HG02759 (cell line): ENCODE measurements at regions not wholly inside any gene's neighbourhood (a gene's known extent, or its start where the extent isn't known, plus 50 kb on each side); places are given as distances from the start of the nearest gene placed in this dataset.
"Not testable (repeated sequence)": the region's sequence is repeated elsewhere in the genome, so short reads cannot be mapped to it uniquely, and the experiment has no call there.

Source experiments
- ATAC-seq: cut with Tn5 transposase; IDR thresholded peaks from one replicate; pipeline ENCODE4 v1.9.1; 2021; ENCODE audit warnings: mild to moderate bottlenecking, moderate library complexity; ENCODE audit not compliant: unreplicated experiment

- ATAC-seq: no peak
These were observed 66.2 kb downstream of the SC5D start for GRCh38 chr11:121358760-121359159.

DNA sequence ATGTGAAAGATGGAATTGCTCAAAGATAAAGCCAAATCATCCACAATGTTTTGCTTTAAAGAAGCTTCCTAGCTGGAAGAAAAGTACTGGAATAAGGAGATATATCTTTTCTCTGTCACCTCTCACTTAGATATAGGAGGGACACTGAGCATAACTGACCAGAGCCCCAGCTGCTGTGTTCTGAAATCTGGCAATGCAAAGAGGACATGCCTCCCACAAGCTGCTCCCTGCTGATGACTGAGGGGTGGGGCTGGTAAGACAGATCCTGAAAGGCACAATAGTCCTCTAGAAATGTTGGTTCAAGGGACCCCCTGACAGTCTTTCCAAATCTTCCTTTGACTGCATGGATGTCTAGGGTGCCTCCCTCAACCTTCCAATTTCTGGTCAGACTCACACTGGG, 67.0 kb downstream of the SC5D start:
- ATAC-seq: no peak

DNA sequence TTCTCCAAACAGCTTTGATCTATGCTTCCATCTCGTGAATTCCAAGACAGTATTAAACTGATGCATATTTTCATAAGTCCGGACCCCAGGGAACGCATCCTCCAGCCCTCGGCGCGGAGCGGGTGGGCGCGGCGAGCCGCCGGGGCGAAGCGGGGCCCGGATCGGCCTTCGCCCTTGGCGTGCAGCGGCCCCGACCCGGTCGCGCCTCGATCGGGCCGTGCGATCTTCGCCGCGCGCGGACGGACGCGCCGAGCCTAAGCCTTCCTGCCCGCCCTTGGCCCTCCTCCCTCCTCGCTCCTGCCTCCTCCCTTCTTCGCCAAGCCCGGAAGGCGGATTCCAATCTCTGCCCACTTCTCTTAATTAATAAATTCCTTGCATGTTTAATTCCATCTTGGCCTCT, 70.4 kb downstream of the SC5D start:
- ATAC-seq: not testable (repeated sequence)

DNA sequence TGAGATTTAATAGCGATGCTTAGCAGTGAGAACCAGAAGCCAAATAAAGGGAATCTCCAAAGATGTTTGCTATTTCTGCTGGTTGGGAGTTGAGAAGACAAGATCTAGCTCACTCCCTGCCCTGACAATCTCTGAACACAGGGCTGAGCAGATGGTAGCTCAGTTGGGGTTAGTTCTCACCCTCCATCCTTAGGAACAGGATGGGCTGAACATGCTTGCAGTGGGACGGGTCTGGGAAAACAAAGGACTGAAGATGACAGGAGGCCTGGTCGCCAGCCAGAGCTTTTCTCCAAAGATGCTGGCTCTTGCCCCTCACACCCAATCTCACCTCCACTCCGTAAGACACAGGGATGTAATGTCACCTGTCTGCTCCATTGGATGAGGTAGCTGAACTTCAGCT, 72.7 kb downstream of the SC5D start:
- ATAC-seq: no peak

GRCh38 chr11:121366038-121366437, 73.5 kb downstream of the SC5D start:
- no peak for ATAC-seq

DNA sequence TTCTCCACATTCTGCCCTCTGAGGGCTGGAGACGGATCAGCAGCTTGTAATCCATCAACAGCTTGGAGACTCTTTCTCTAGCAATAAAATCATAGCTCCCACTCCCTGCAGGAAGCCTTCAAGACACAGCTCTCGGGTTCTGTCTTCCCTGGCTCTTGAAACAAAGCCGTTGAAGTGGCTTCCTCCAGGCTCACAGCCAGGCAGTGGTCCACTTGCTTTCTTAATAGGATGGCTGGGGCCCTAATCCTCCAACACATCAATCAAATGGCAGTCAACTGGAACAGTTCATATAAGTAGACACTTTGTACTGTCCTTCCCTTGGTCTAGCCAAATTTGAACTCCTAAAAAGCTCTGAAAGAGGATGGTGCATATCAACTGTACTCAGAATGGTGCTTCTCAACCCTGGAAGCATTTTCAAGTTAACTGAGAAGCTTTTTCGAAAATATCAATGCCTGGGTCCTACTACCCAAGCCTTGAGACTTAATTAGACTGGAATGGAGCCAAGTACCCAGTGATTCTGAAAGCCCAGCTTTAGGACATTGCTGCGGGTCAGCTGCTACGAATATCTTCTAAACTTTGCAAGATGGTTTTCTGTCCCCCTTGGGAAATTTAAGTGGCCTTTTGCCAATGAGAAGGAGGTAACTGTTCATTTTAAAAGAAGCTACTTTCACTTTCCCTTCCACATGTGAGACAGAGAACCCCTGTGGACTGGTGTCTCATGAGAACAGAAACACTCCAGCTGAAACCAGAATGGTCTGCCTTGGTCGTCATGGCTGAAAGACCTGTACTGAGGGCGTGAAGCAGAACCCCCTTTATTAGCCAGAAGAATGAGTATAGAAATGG, 74.7 kb downstream of the SC5D start:
- ATAC-seq: peak; percentile 92

- ATAC-seq: no peak
These were observed 75.3 kb downstream of the SC5D start for GRCh38 chr11:121367844-121368225.

GRCh38 chr11:121368364-121369240, 76.0 kb downstream of the SC5D start:
- no peak for ATAC-seq

GRCh38 chr11:121369366-121369765, 76.8 kb downstream of the SC5D start:
- ATAC-seq: no peak

DNA sequence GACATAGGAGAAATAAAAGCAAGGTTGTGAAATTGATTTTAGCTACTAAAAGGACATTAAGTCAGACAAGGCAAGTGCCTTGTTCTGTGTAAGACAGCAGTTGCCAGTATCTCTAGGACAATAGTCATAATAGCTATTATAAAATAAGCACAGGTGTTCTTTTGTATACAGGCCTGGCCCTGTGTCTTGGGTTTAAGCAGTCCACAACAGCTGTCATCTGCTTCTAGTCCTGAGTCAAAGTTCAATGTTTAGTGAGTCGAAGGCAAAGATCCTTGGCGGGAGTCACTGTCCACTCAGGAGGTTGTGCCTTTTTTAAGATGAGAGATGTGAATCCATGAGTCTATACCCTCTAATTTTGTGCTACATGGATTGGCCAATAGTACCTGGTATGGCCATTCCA, 79.5 kb downstream of the SC5D start:
- no peak for ATAC-seq

DNA sequence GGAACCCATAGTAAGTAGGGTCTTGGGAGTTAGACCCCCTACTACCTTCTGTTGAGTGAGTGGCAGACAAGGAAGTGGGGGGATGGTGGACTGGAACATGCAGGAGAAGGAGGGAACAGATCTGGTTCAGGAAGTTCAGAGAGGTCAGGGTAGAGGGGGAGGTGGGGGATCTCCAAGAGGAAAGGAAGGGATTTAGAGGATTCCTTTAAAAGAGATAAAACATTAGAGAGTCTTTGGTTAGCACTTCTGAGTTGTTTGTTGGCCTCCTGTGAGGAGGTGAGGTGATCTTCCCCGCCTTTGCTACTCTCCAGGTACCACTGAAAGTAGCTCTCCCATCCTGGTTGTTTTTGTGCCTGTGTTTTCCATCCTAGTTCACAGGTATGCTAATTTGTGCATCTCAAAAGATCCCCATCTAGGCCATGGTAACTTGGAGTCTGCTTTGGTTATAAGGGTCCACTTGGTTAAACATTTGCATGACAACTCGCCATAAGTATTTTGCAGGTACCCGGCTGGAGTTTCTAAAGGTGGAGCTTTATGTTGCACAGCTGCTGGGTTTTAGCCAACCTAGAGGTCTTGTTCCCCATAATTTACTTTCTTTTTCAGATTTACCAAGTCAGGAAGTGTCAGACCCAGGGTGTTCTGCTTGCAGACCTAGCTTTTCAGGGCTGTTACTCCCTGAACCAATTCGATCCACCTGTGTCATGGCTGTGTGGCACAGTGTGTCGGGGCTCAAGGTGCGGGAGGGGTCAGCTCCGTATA, 79.3 kb upstream of the SORL1 start:
- ATAC-seq: peak; percentile 89

DNA sequence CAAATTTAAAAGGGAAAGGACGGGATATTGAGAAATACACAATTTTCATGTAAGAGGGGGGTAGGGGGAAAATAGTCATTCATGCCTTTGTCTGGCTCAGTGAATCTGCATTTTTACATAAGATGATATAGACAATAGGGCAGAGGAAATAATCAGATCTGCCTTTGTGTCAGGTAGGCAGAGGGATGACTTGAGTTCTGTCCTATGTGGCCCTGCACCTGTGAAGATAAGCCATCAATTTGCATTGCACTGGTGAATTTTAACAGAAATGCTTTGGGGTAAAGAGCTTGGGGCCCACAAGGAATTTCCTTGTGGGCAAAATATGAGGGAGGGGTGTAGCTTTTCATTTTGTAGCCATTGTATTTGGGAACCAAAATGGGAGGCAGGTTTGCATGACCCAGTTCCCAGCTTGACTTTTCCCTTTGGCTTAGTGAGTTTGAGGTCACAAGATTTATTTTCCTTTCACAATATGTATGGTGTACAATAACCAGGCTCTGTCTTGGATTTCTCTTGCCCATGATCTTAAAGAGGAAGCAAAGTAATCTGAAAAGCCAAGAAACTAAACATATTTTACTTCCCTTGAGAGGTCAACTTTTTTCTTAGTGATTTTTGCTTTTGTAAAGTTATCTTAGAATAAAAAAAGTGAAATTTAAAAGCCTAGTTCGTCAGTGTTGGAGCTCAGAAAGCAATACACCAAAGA, 77.7 kb upstream of the SORL1 start:
- ATAC-seq: no peak

- no peak for ATAC-seq
These were observed 76.0 kb upstream of the SORL1 start for GRCh38 chr11:121376130-121376529.

DNA sequence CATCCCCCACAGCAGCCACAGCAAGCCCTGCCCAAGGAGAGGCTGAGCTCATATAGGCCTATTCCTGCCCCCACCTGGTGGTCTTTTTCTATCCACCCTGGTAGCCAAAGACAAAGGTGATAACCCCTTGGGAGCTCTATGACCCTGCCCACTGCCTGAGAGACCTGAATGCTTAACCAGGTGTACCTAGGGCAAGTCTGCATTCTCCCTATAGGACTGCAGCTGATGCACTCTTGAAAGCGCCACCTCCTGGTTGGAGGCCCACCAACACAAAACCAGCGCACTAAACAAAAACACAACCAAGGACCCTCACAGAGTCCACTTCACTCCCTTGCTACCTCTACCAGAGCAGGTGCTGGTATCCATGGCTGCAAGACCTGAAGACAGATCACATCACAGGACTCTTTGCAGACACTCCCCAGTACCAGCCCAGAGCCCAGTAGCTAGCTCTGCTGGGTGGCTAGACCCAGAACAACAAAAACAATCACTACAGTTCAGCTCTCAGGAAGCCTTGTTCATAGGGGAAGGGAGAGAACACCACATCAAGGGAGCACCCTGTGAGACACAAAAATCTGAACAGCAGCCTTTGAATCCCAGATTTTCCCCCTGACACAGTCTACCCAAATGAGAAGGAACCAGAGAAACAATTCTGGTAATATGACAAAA, 72.8 kb upstream of the SORL1 start:
- ATAC-seq: not testable (repeated sequence)

GRCh38 chr11:121383716-121384115, 68.4 kb upstream of the SORL1 start:
- no peak for ATAC-seq

DNA sequence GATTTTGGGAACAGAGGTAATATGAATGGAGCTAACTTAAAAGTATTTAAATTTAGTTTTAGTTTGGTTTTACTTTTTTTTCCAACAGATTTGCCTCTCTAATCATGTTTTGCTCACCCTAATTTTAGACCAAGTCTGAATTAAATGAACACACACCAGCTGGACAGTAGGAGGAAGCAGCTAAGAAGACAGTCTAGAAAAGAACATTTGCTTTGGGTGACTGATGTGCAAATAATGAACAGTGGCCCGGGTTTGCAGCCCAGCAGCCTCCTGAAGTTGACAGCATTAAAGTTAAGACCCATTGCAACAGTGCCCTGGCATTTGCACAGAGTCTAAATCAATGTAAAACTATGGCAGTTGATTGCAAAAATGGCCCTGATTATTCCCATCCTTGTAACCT, 66.4 kb upstream of the SORL1 start:
- ATAC-seq: no peak
